ENCODE measurements at regions not wholly inside any gene's neighbourhood (a gene's known extent, or its start where the extent isn't known, plus 50 kb on each side); places are given as distances from the start of the nearest gene placed in this dataset.

DNA sequence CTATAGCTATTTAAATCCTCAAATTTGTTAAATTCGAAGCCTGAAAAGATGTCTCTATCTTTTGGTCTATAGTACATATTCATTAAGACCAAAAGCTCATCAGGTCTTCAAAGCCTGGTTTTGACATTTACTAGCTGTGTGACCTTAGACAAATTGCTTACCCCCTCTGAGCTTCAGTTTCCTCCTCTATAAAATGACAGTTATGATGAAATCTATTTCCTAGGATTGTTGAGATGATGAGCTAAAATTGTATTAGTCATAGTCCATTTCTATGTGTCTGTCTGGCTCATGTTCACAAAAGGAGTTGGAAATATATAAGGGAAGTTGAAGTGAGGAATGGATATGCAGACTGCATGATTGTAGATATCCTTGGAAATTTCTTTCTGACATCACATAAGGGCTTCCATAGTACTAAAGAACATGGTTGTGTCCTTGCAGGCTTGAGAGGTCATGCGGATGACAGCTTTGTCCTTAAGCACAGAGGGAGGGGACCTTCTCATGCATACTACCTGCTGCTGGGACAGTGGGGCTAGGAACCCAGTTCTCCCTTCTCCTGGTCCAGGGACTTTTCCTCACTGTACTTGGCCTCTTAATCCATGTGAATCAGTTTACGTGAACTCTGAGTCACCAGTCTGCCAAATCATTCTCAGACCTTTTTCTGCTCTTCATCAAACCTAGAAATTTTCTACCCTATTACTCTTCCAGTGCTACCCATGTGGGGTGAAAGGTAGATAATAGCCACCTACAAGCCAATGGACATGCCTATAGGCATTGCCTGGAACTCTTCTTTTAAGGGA is 487.5 kb upstream of the SALL1 start:
- TF ChIP-seq POLR2AphosphoS5 (IDR thresholded peaks at IDR 0.05; ENCODE audit: low read depth, low read length) (no peak), TAF1 (IDR thresholded peaks at IDR 0.05; ENCODE audit: borderline replicate concordance, low read depth, low read length) (no peak), POLR2A (IDR thresholded peaks at IDR 0.05; ENCODE audit: low read depth, low read length) (no peak)

All from GM12892 (cell line).